ENCODE measurements at regions not wholly inside any gene's neighbourhood (a gene's known extent, or its start where the extent isn't known, plus 50 kb on each side); places are given as distances from the start of the nearest gene placed in this dataset.
"Not testable (repeated sequence)": the region's sequence is repeated elsewhere in the genome, so short reads cannot be mapped to it uniquely, and the experiment has no call there.

GRCh38 chr4:130044788-130045531 is 949.0 kb downstream of the C4orf33 start:
- no peak for DNase-seq (ENCODE audit: low spot score)

DNA sequence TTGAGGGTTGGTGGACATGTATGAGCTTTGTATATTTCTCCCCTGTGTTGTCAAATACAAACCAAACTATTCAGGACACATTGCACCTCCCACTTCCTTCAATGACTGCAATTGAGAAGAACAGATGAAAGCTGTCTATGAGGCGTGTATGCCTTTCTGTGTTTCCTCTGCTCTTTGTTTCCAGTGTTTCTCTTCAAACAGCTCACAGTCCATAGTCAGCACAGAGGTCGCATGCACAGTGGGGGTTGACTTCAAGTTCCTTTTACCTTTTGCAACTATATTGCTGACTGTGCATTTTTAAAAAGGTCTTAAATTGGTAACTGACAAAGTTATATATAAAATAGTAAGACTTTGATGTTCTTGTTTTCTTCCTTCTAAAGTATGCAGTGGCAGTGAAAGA is 957.8 kb downstream of the C4orf33 start:
- DNase-seq (ENCODE audit: low spot score) = no peak

- DNase-seq (ENCODE audit: low spot score) = no peak
These were observed 959.0 kb downstream of the C4orf33 start for GRCh38 chr4:130054908-130055307.

DNA sequence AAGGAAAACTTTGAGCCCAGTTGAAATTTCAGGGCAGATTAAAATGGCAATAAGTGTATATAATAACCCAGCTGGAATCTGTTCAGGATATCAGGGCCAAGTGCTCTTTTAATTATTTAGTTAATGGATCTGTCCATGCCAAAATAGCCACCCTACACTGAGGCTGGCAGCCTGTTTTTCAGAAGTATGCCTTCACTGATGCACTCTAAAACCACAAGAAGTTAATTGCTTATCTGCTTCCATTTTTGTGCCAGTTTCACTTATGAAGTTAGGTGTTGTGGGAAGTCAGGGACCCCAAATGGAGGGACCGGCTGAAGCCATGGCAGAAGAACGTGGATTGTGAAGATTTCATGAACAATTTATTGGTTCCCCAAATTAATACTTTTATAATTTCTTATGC is 960.3 kb downstream of the C4orf33 start:
- DNase-seq (ENCODE audit: low spot score) = no peak

DNA sequence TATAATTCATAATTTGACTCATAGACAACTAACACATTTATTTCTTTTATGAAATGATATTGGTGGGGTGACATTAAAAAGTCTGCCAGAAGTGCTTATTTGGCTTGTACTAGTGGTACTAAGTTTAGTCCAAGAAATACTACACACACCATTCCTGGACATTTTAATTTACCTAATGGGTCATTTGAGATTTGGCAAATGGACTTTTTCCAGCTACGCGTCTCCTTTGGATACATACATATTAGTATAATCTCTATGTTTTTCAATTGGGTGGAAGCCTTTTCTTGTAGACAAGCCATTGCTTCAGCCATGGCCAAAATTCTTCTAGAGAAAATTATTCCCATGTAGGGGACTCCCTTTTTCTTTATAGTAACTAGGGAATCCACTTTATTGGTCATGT is 968.5 kb downstream of the C4orf33 start:
- no peak for DNase-seq (ENCODE audit: low spot score)

- DNase-seq (ENCODE audit: low spot score) = no peak
These were observed 971.5 kb downstream of the C4orf33 start for GRCh38 chr4:130067419-130067818.

DNA sequence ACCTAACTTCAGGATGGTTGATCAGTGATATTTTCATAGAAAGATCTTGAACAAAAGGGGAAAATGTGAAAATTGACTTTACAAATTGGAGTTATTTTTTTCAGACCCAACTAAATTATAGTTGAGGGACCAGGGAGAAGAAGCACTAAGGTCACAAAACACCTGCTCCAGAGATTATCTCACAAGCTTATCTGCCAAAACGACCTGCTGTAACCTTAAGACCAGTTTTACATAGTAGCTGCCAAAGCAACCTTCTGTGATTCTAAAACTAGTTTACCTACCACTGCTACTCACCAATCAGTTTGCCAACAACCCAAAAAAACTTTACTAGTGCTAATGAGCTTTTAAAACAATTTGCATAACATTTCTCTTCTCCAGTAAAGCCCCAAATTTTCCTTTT is 972.1 kb downstream of the C4orf33 start:
- DNase-seq (ENCODE audit: low spot score) = no peak

DNA sequence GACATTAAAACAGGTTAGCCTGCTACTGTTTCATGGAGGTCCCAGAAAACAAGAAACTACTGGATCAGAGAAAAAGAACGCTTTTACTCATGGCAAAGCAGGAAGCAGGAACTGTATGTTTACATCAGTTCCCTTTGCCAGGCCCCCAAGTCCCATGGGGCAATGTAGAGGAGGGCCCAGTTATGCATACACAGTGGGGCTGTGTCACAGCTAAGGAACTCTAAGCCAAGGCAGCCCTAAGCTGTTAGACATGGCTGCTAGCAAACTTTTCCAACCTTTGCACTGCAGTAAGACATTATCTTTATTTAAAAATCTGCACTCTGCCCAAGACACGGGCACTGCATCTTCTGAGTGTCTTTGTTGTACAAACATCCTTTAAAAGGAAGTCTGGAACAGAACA is 975.8 kb downstream of the C4orf33 start:
- DNase-seq (ENCODE audit: low spot score) = no peak

- no peak for DNase-seq (ENCODE audit: low spot score)
These were observed 977.3 kb downstream of the C4orf33 start for GRCh38 chr4:130073145-130073790.

- no peak for DNase-seq (ENCODE audit: low spot score)
These were observed 978.1 kb downstream of the C4orf33 start for GRCh38 chr4:130074096-130074495.

DNA sequence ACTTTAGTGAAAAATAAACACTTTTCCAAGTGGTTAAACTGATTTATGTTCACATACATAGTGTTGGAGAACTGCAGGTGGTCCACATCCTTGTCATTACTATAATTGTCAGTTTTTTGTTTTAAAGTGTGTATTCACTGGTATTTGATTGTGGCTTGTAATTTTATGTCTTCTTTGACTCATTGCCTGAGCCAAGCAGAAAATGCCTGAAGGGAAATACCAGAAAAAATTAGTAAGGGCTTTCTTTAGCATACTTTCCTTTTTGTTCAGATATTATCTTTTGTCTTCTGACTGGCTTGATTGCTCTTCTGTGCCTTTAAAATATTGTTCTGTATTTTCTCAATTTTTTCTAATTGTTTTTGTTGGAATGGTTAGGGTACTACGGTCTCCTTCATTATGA is 981.3 kb downstream of the C4orf33 start:
- no peak for DNase-seq (ENCODE audit: low spot score)

DNA sequence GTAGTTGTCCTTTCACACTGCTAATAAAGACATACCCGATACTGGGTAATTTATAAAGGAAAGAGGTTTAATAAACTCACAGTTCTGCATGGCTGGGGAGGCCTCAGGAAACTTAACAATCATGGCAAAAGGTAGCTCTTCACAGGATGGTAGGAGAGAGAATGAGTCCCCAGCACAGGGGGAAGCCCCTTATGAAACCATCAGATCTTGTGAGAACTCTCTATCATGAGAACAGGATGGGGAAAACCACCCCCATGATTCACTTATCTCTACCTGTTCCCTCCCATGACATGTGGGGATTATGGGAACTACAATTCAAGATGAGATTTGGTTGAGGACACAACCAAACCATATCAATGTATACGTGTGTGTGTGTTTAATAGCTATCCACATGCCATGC is 983.1 kb downstream of the C4orf33 start:
- DNase-seq (ENCODE audit: low spot score) = not testable (repeated sequence)

- DNase-seq (ENCODE audit: low spot score) = no peak
These were observed 985.0 kb downstream of the C4orf33 start for GRCh38 chr4:130080872-130081451.

GRCh38 chr4:130090427-130090826 is 994.5 kb downstream of the C4orf33 start:
- no peak for DNase-seq (ENCODE audit: low spot score)

DNA sequence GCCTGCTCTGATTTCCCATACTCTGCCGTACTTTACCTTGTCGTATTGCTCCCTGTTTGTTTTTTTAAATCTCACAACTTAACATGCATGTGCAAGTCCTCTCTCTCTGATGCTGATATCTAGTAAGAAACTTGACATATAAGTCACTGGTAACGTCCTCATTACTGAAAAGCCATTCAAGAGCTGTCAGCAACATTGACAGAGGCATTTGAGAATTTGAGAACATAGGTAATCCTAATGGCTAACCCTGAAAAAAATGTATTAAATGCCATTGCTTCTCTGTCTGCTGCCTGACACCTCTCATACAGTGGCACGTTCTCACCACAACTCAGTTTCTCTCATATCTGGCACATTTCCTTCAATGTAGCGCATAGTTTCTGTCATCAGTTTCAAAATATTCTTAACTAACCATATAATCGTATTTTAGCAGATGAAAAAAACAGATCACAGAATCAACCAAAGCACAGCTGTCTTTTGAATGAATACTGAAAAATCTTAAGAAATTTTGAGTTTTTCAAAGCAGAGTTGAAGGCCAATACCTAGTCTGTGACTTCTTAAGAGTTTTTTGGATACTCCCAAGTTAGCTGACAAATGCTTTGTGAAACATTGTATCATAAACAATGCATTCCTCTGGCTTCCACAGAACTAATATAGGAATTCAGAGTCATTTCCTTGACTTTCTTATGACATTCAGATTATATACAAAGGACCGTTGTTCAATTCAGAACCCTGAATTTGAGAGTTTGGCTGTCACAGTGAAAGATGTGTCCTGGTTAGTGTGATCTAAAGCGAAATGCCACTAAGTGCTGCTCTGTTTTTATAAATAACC is 996.4 kb downstream of the C4orf33 start:
- DNase-seq (ENCODE audit: low spot score) = no peak

GRCh38 chr4:130099105-130099504 is 1003.2 kb downstream of the C4orf33 start:
- no peak for DNase-seq (ENCODE audit: low spot score)

- no peak for DNase-seq (ENCODE audit: low spot score)
These were observed 1014.2 kb downstream of the C4orf33 start for GRCh38 chr4:130110189-130110588.

- DNase-seq (ENCODE audit: low spot score) = no peak
These were observed 1014.8 kb downstream of the C4orf33 start for GRCh38 chr4:130110770-130111169.

DNA sequence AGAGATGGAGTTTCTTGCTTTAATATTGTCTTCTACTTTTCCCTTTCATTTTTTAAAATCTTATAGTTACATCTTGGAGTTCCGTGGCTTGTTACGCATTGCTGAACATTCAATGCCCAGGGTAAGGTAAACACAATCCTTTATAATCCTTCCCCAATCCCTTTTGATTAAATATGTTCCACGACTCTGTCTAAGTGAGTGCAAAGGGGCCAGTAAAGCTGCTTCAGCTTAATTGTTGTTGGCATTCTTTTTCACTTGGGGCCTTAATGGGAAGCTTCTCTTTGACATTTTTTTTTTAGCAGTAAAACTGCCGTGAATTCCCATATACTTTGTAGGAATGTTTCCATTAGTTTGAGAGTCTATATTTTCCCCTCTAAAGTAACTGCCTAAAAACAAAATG is 1028.1 kb downstream of the C4orf33 start:
- no peak for DNase-seq (ENCODE audit: low spot score)

- no peak for DNase-seq (ENCODE audit: low spot score)
These were observed 1029.5 kb downstream of the C4orf33 start for GRCh38 chr4:130125467-130125866.

- DNase-seq (ENCODE audit: low spot score) = no peak
These were observed 1031.3 kb downstream of the C4orf33 start for GRCh38 chr4:130127297-130127696.

DNA sequence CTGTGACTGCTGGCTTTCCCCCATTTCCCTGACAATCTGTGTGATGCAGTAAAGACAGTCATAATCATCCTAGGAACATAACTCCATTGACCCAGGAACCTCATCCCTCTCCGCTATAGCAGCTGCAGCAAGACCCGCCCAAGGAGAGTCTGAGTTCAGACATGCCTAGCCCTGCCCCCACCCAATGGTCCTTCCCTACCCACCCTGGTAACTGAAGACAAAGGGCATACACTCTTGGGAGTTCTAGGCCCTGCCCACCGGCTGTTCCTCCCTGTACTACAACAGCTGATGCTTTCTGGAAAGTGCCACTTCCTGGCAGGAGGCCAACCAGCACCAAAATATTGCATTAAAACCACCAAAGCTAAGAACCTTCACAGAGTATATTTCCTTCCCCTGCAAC is 1035.6 kb downstream of the C4orf33 start:
- no peak for DNase-seq (ENCODE audit: low spot score)

All from mesenteric fat pad (tissue), 1 donor.